ENCODE measurements at regions not wholly inside any gene's neighbourhood (a gene's known extent, or its start where the extent isn't known, plus 50 kb on each side); places are given as distances from the start of the nearest gene placed in this dataset.
A peak's percentile ranks its signal among the peaks of the same experiment; 100 is the strongest.
"Not testable (repeated sequence)": the region's sequence is repeated elsewhere in the genome, so short reads cannot be mapped to it uniquely, and the experiment has no call there.

DNA sequence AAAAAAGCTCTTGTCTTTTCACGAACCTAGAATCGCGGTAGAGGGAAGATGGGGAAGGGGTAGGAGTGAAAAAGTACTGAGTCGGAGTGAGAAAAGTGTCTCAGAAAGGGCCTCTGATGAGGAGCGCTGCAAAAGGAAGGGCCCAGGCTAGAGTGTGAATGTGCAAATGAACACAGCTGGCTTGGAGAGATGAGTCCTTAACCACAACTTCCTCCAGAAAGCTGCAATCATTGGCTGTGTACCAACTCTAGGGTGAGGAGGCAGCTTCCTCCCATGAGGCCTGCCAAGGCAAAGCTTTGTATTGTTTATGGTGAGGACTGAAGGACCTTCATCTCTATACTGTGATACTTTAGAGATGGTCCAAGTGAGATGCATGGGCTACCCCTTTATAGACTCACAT is 566.9 kb upstream of the ANO5 start:
- DNase-seq, result peak in 1 of 58 donors; percentile 6

DNA sequence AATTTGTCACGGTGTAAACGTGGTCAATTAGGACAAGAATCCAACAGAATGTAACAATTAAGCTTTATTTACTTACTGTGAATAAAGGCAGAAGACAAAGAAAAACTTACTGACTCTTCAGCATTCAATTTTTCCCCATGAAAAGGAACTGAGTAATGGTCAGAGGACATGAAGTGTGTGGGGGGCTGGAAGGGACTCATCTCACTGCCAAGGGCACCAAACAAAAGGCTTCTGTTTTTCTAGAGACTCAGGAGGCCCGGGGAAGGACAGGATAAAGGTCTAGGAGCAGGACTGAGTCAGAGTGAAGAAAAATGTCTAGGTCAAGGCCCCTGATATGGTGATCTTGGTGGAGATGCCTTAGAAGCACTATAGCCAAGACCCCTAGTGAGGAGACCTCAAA is 564.2 kb upstream of the ANO5 start:
- DNase-seq, result no peak

GRCh38 chr11:21630934-21631478 is 561.9 kb upstream of the ANO5 start:
- DNase-seq, result no peak

- no peak for DNase-seq
These were observed 560.9 kb upstream of the ANO5 start for GRCh38 chr11:21631991-21632390.

DNA sequence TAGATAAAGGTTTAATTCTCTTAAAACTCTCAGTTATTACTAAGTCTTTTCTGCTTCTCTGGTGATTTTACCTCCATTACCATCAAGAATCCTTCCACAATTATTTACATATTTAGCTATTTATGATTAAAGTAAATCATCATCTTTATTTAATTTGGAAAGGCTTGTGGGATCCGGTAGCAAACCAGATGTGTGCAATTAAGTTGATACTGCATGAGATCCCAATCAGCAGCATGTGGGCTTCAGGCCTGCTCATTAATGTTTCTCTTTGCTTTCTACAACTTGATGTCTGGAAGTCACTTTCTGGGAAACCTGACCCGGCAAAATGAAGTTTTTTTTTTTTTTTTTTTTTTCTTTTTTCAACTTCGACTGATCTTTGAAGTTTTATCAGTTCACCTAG is 558.4 kb upstream of the ANO5 start:
- DNase-seq, result no peak

GRCh38 chr11:21634956-21635355 is 557.9 kb upstream of the ANO5 start:
- no peak for DNase-seq

GRCh38 chr11:21635394-21636145 is 557.3 kb upstream of the ANO5 start:
- DNase-seq, result no peak

DNA sequence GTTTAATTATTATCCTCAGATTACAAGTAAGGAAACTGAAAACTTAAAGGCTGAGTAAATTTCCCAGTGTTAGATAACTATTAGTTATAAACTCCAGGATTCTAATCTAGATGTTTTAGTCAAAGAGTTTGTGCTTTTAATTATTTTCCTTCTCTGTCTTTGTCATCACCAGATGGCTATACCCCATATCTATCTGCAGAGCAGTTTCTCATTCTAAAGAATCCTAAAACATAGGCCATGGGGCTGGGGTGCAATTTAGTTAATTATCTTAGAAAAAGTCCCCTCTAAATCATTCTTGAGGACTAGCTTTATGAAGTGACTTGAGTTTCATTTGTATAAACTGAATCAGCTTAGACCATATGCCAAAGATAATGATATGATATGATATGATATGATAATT is 556.3 kb upstream of the ANO5 start:
- DNase-seq, result no peak

DNA sequence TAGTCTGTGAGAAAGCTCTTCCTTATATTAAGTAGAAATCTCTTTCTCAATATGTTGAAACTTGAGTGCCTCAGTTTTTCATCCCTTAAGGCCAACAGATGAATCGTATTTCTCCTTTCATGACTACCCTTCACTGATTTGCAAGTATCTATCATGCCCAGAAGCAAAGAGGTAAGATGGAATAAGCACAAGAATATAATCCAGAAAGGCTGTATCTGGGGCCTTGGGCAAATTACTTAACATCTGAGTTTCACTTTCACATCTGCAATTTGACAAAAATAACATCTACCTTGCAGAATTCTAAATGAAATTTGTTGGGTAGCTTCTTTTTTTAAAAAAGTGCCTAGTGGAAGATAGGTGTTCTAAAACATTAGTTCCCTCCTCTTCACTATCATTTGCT is 552.4 kb upstream of the ANO5 start:
- DNase-seq, result no peak

DNA sequence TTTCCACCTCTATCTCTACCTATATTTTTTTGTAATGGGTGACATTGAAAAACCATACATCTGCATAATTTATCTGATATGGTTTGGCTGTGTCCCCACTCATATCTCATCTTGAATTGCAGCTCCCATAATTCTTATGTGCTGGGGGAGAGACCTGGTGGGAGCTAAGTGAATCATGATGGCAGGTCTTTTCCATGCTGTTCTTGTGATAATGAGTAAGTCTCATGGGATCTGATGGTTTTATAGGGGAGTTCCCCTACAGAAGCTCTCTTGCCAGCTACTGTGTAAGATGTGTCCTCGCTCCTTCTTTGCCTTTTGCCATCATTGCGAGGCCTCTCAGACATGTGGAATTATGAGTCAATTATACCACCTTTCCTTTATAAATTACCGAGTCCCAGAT is 551.0 kb upstream of the ANO5 start:
- no peak for DNase-seq

DNA sequence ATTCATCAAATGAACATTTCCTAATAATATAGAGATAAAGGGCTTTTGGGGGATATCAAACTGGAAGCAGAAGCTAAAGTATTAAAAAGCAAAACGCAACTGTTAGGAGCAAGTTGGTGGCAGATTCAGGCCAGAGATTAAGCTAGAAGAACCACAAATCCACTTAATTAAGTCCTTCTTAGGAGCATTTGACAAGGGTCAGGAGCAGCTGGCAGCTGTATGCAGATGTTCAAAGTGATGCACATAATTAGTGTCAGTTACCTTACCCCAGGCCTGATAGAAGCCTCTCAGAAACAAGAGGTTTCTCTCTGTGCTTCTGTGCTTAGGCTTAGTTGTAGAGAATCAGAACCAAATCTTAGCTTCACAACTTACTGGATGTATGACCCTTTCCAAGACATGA is 546.5 kb upstream of the ANO5 start:
- DNase-seq, result no peak

DNA sequence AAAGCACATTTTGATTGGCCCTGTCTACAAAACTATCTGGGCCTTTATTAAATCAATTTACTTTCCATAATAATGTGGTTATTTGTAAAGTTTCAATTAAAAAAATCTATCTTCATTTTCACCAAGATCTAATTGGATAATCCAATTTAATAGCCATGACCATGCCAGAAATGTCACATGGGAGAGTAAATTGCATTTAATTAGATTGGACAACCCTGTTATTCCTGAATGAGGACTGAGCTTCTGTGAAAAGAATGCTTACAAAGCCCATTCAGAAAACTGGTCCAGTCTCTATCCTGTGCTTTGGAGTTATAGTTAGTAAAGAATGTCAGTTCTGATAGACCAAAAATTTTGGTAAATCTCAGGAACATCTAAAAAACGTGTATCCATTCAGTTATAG is 541.9 kb upstream of the ANO5 start:
- DNase-seq, result no peak

- no peak for DNase-seq
These were observed 538.9 kb upstream of the ANO5 start for GRCh38 chr11:21653951-21654421.

DNA sequence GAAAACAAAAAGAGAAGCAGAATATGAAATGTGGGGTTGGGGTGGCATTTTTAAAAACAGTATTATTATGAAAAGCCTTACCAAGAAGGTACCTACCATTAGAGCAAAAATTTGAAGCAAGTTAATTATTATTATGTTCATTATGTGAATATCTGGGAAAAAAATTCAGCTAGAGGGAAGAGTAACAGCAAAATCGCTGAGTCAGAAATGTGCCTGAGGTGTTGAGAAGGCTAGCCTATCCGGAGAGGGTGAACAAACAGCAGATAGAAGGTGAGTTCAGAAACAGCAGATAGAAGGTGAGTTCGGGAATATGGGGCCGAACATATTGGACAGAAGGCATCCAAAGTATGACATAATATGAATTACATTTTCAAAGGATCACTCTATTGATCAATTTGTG is 536.8 kb upstream of the ANO5 start:
- no peak for DNase-seq

GRCh38 chr11:21658654-21659193 is 534.2 kb upstream of the ANO5 start:
- no peak for DNase-seq

DNA sequence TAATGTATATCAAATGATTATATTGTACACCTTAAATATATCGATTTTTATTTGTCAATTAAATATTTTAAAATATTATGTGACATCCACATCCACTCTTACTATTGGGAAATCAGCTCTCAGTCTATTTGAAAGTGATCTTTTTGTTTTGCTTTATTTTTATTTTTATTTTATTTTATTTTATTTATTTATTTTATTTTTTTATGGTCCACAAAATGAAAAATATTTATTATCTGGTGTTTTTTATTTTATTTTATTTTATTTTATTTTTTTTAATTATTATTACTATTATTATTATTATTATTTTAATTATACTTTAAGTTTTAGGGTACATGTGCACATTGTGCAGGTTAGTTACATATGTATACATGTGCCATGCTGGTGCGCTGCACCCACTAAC is 533.5 kb upstream of the ANO5 start:
- DNase-seq, result not testable (repeated sequence)

DNA sequence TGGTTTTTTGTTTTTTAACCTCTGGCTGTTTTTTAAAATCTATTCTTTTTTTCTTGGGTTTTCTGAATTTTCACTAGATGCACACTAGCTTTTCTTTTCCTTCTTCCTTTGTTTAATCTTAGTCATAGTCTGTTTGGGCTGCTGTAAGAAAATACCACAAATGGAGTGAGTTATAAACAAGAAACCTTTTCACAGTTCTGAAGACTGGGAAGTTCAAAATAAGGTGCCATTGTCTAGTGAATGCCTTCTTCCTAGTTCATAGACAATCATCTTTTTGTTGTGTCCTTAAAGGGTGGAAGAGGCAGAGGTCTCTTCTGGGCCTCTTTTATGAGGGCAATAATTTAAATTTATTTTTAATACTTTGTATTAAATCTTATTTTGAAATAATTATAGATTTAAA is 532.9 kb upstream of the ANO5 start:
- DNase-seq, result no peak

- DNase-seq, result no peak
These were observed 517.8 kb upstream of the ANO5 start for GRCh38 chr11:21675049-21675616.

- no peak for DNase-seq
These were observed 505.2 kb upstream of the ANO5 start for GRCh38 chr11:21687643-21688042.

DNA sequence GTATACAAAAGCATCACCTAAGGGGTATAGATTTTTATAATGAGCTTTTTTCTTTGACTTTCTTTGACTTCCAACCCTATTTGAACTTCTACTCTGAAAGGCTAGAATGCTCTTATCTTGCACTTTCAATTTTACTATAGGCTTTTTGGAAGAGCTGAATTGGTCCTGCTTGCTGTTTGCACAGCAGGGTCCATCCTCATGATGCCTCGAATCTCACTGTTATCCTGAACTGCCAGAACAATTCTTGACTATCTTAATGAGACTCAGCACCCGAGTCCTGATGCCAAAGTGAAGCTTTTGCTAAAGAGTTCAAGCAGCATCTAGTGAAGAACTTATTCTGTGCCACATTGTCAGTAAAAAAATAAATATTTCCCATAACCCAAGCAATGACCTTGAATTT is 488.3 kb upstream of the ANO5 start:
- DNase-seq, result no peak

- no peak for DNase-seq
These were observed 485.7 kb upstream of the ANO5 start for GRCh38 chr11:21707116-21707739.

DNA sequence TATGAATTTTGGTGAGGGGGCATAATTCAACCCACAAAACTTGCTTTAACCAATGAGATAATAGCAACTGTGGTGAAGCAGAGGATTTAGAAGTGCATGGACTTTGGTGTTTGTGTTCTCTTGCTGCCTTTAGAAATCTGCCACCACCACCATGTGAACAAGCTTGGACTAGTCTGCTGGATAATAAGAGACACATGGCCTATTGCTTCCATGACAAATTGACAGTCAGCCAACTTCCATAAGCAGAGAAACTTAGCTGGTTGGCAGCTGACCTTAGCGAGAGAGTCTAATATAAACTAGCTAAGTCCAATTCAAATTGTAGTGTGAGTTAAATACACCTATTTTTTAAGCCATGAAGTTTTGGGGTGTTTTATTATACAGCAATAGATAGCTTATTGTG is 482.1 kb upstream of the ANO5 start:
- no peak for DNase-seq

Data from anterior cingulate cortex (tissue), 58 donors.